HFFc6 (cell line): ENCODE measurements at regions not wholly inside any gene's neighbourhood (a gene's known extent, or its start where the extent isn't known, plus 50 kb on each side); places are given as distances from the start of the nearest gene placed in this dataset.

Experiments used
- DNase-seq: peaks from one replicate; pipeline ENCODE4 v3.0.0-alpha.2; 2018
- H3K27ac Mint-ChIP-seq: 2 replicates; pipeline ENCODE4 v1.8.0; 2020; ENCODE audit warnings: mild to moderate bottlenecking, mixed read lengths
- H3K27me3 Mint-ChIP-seq: 2 replicates; pipeline ENCODE4 v1.8.0; 2021; ENCODE audit warnings: mild to moderate bottlenecking, moderate library complexity, mixed read lengths; ENCODE audit not compliant: insufficient read depth
- H3K36me3 Mint-ChIP-seq: 2 replicates; pipeline ENCODE4 v1.8.0; 2021; ENCODE audit warnings: low read depth, mixed read lengths
- H3K4me1 Mint-ChIP-seq: 2 replicates; pipeline ENCODE4 v1.8.0; 2020; ENCODE audit warnings: low read depth, mixed read lengths
- H3K4me3 Mint-ChIP-seq: 2 replicates; pipeline ENCODE4 v1.8.0; 2020; ENCODE audit warnings: mild to moderate bottlenecking, moderate library complexity, mixed read lengths
- H3K9me3 Mint-ChIP-seq: 2 replicates; pipeline ENCODE4 v1.8.0; 2020; ENCODE audit warnings: mild to moderate bottlenecking, mixed read lengths
- TF ChIP-seq, protein P1 (sequence below): fragments of 200-600 bp; sonication (generic); IDR thresholded peaks from 2 replicates; pipeline ENCODE4 v1.5.0; 2021; ENCODE audit warnings: antibody characterized with exemption, mild to moderate bottlenecking

DNA sequence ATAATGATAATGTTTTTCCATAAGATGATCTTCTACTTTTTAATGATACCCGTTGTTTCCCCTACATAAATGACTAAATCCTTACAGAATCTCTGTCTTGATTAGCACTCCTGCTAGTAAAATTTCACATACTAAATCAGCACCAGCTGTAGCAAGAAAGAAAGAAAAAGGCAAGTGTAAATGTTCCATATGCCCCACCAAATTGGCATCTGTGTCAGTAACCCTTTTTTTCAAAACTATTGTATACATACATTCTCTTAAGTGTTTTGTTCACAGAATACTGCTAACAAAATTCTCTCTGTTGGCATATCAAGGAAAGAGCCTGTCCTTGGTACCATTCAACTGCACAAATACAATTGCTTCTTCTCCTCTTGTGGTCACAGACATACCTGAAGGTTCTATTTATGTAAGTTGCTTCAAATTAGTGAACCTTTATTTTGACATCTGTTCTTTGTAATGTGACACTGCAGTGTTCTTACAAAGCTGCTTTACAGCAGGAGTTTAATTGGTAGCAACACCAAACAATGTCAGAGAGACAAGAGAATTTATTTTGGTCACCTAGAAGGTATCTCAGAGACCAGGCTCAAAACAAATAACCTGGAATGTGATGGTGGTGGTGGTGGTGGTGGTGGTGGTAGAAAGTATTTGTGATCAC is 641.9 kb downstream of the ZEB2 start:
- no peak overlapping the region for H3K27ac Mint-ChIP-seq
- H3K36me3 Mint-ChIP-seq: no peaks in the 10 kb centered on the region
- TF ChIP-seq, protein P1, sequence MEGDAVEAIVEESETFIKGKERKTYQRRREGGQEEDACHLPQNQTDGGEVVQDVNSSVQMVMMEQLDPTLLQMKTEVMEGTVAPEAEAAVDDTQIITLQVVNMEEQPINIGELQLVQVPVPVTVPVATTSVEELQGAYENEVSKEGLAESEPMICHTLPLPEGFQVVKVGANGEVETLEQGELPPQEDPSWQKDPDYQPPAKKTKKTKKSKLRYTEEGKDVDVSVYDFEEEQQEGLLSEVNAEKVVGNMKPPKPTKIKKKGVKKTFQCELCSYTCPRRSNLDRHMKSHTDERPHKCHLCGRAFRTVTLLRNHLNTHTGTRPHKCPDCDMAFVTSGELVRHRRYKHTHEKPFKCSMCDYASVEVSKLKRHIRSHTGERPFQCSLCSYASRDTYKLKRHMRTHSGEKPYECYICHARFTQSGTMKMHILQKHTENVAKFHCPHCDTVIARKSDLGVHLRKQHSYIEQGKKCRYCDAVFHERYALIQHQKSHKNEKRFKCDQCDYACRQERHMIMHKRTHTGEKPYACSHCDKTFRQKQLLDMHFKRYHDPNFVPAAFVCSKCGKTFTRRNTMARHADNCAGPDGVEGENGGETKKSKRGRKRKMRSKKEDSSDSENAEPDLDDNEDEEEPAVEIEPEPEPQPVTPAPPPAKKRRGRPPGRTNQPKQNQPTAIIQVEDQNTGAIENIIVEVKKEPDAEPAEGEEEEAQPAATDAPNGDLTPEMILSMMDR: no peak
- H3K27me3 Mint-ChIP-seq: no peaks in the 10 kb centered on the region
- no peaks in the 10 kb centered on the region; the same call in 1 of the 2 replicates for H3K4me1 Mint-ChIP-seq
- no peak for DNase-seq
- H3K4me3 Mint-ChIP-seq: no peak overlapping the region
- H3K9me3 Mint-ChIP-seq: no peaks in the 10 kb centered on the region

DNA sequence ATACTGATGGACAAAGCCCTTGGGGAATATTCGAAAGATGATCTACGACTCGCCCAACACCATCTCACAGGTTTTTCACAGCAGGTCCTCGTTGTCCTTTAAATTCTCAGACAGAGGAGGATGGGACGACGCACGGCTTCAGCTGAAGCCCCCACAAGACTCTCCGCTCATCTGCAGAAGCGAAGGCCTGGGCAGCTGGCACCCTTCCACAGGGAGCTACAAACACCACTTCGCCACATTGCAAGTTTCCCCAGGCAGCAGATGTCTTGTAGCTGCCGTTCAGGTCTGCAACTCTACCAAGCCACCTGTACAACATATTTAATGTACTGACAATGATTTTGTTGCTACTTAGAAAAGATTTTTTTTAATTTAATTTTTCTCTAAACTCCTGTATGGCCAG is 642.9 kb downstream of the ZEB2 start:
- Mint-ChIP-seq H3K4me1 (no peaks in the 10 kb centered on the region; the same call in 1 of the 2 replicates), H3K27me3 (no peaks in the 10 kb centered on the region), H3K36me3 (no peaks in the 10 kb centered on the region), H3K9me3 (no peaks in the 10 kb centered on the region), H3K27ac (no peak overlapping the region), H3K4me3 (no peak overlapping the region)
- TF ChIP-seq, protein P1: no peak
- DNase-seq: no peak

DNA sequence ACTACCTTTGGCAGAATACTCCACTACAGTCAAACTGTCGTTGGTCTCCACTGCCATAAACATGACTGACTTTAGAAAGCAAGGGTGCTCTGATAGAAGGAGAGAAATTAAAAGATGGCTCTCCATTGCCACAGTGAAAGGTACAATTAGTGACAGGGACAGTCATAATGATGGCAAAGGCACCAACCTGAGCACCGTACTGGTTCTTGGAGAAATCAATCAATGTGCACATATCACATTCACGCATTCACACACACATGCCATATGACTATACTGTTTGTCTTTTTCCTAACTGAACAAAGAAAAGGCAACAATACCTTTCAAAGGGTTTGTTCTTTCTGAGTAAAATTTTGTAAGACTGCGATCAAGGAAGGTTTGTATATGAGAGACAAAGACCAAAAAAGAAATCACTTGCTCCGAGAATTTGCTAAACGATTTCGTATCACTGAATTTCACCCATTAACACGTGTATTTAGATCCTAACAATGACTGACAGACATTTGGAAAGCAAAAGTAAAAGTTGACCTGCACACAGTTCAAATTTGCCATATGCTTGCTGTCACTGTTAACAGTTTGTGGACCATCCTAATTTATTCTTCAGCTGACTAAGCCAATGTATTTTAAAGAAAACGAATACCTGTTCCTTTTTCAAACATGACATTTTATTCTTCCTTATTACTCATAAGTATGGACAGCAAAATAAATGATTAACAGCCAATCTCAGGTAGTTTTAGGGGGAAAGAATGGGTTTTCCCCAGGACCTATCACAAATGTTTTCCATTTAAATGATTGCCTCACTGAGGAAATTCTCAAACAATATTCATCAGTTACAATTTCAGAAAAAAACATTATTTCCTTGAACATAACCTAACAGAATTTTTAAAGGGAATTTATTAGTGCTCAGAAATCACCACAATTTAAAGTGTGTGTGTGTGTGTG is 644.4 kb downstream of the ZEB2 start:
- no peaks in the 10 kb centered on the region; the same call in 1 of the 2 replicates for H3K4me1 Mint-ChIP-seq
- no peaks in the 10 kb centered on the region for H3K27me3 Mint-ChIP-seq
- DNase-seq: no peak
- H3K4me3 Mint-ChIP-seq: no peak overlapping the region
- H3K36me3 Mint-ChIP-seq: peaks cover 3% of the 10 kb centered on the region; the same call in 1 of the 2 replicates
- TF ChIP-seq, protein P1: no peak
- peaks cover 3% of the 10 kb centered on the region for H3K9me3 Mint-ChIP-seq
- no peak overlapping the region for H3K27ac Mint-ChIP-seq

DNA sequence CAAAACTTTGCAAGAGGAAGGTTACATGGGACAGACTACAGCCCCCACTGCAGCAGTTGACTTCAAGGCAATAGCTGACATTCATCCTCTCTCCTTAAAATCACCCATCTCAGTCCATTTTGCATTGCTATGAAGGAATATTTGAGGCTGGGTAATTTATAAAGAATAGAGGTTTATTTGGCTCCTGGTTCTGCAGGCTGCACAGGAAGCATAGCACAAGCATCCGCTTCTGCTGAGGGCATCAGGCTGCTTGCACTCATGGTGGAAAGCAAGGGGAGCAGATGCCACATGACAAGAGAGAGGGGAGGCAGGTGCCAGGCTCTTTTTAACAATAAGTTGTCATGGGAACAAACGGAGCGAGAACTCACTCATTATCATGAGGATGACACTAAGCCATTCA is 646.0 kb downstream of the ZEB2 start:
- Mint-ChIP-seq H3K9me3 (peaks cover 11% of the 10 kb centered on the region), H3K27me3 (no peaks in the 10 kb centered on the region), H3K36me3 (peaks cover 6% of the 10 kb centered on the region; the same call in 1 of the 2 replicates), H3K4me1 (no peaks in the 10 kb centered on the region; the same call in 1 of the 2 replicates), H3K4me3 (no peak overlapping the region), H3K27ac (no peak overlapping the region)
- no peak for DNase-seq
- TF ChIP-seq, protein P1: no peak

DNA sequence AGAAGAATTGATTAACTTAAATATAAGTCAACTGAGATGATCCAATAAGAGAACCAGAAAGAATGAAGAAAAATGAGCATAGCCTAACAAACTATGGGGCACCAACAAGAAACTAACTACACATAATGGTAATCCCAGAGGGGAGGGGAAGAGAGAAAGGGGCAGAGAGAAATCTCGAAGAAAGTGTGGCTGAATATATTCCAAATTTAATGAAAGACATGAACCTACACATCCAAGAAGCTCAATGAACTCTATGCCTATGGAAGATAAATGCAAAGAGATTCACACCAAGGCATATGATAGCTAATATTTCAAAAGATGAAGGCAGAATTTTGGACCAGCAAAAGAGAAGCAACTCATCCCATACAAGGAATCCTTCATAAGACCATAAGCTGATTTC is 649.2 kb downstream of the ZEB2 start:
- no peak for DNase-seq
- H3K9me3 Mint-ChIP-seq: peaks cover 11% of the 10 kb centered on the region
- no peak overlapping the region for H3K27ac Mint-ChIP-seq
- TF ChIP-seq, protein P1: no peak
- peaks cover 6% of the 10 kb centered on the region; the same call in 1 of the 2 replicates for H3K36me3 Mint-ChIP-seq
- no peaks in the 10 kb centered on the region; the same call in 1 of the 2 replicates for H3K4me1 Mint-ChIP-seq
- no peak overlapping the region for H3K4me3 Mint-ChIP-seq
- no peaks in the 10 kb centered on the region for H3K27me3 Mint-ChIP-seq
